Omental fat pad (tissue), 3 donors: ENCODE measurements at regions not wholly inside any gene's neighbourhood (a gene's known extent, or its start where the extent isn't known, plus 50 kb on each side); places are given as distances from the start of the nearest gene placed in this dataset.

Experiments used
- ATAC-seq: fragments of 150-250 bp; one replicate; pipeline ENCODE4 v1.9.1; 2016; ENCODE audit warnings: mild to moderate bottlenecking, moderate library complexity; ENCODE audit not compliant: low FRiP score
- DNase-seq: peaks from one replicate; pipeline ENCODE4 v3.0.0-alpha.2; 2019; ENCODE audit warnings: low spot score
- CTCF ChIP-seq, 3 donors: fragments of 450-650 bp; IDR thresholded peaks; one replicate each; pipeline ENCODE4 v1.5.1; 2016 to 2017; ENCODE audit warnings: antibody characterized with exemption in 3 of 3, mild to moderate bottlenecking in 3 of 3, moderate library complexity in 2 of 3

- no peak for ATAC-seq
- no peak for TF ChIP-seq CTCF (IDR thresholded peaks at IDR 0.05)
- DNase-seq: no peak
Measured at GRCh38 chr6:149250951-149251350, 66.6 kb upstream of the TAB2 start.

GRCh38 chr6:149252622-149253021, 64.9 kb upstream of the TAB2 start:
- no peak for ATAC-seq
- no peak for DNase-seq
- TF ChIP-seq CTCF (IDR thresholded peaks at IDR 0.05): no peak

GRCh38 chr6:149254253-149254652, 63.3 kb upstream of the TAB2 start:
- no peak for DNase-seq
- TF ChIP-seq CTCF (IDR thresholded peaks at IDR 0.05): no peak
- no peak for ATAC-seq

- no peak for DNase-seq
- TF ChIP-seq CTCF (IDR thresholded peaks at IDR 0.05): no peak
- ATAC-seq: peak; percentile 30
Measured at GRCh38 chr6:149259753-149260152, 57.8 kb upstream of the TAB2 start.

- TF ChIP-seq CTCF (IDR thresholded peaks at IDR 0.05): no peak
- no peak for DNase-seq
- ATAC-seq: no peak
Measured at GRCh38 chr6:149260214-149260874, 57.2 kb upstream of the TAB2 start.

GRCh38 chr6:149261364-149262040, 56.0 kb upstream of the TAB2 start:
- TF ChIP-seq CTCF (IDR thresholded peaks at IDR 0.05): no peak
- ATAC-seq (no peak), DNase-seq (no peak)

GRCh38 chr6:149263321-149263720, 54.2 kb upstream of the TAB2 start:
- ATAC-seq: no peak
- no peak for DNase-seq
- TF ChIP-seq CTCF (IDR thresholded peaks at IDR 0.05): no peak
